Neural cell (in vitro differentiated cells): ENCODE measurements at regions not wholly inside any gene's neighbourhood (a gene's known extent, or its start where the extent isn't known, plus 50 kb on each side); places are given as distances from the start of the nearest gene placed in this dataset.

Source experiments
- H2AFZ ChIP-seq: fragments of 200-600, 300-800 bp; sonication (generic), shearing (Covaris generic); 2 replicates; pipeline ENCODE4 v1.6.0; 2014; ENCODE audit warnings: low read depth, mild to moderate bottlenecking, antibody characterized with exemption, low read length, moderate library complexity
- H3F3A ChIP-seq: fragments of 200-600 bp; shearing (Covaris generic); 2 replicates; pipeline ENCODE4 v1.6.1; 2016; ENCODE audit warnings: mild to moderate bottlenecking, moderate library complexity, mixed read lengths, antibody characterized with exemption, low read length; ENCODE audit not compliant: insufficient read depth, poor library complexity, severe bottlenecking
- H3K27ac ChIP-seq: fragments of 200-600, 300-800 bp; sonication (generic), shearing (Covaris generic); 2 replicates; pipeline ENCODE4 v1.5.1; 2014; ENCODE audit warnings: mild to moderate bottlenecking, low read length, moderate library complexity
- H3K27me3 ChIP-seq: fragments of 300-800, 200-600 bp; sonication (generic), shearing (Covaris generic); 2 replicates; pipeline ENCODE4 v1.6.0; 2014; ENCODE audit warnings: mild to moderate bottlenecking, low read depth, low read length, moderate library complexity; ENCODE audit not compliant: insufficient read depth
- H3K36me3 ChIP-seq: fragments of 300-800, 200-600 bp; sonication (generic), shearing (Covaris generic); 2 replicates; pipeline ENCODE4 v1.5.1; 2014; ENCODE audit warnings: mild to moderate bottlenecking, antibody characterized with exemption, low read length, moderate library complexity; ENCODE audit not compliant: insufficient read depth
- H3K4me2 ChIP-seq: fragments of 300-800, 200-600 bp; sonication (generic), shearing (Covaris generic); 2 replicates; pipeline ENCODE4 v1.6.0; 2014; ENCODE audit warnings: mild to moderate bottlenecking, low read length
- H3K4me3 ChIP-seq: fragments of 300-800, 200-600 bp; sonication (generic), shearing (Covaris generic); 2 replicates; pipeline ENCODE4 v1.5.1; 2014; ENCODE audit warnings: mild to moderate bottlenecking, low read length, moderate library complexity
- H3K79me2 ChIP-seq: fragments of 200-600 bp; shearing (Covaris generic); replicated peaks from 2 replicates; pipeline ENCODE4 v1.6.0; 2014; ENCODE audit warnings: mild to moderate bottlenecking, low read length, moderate library complexity; ENCODE audit not compliant: insufficient read depth
- H3K9ac ChIP-seq: fragments of 300-800, 200-600 bp; sonication (generic), shearing (Covaris generic); 2 replicates; pipeline ENCODE4 v1.6.1; 2016; ENCODE audit warnings: mild to moderate bottlenecking, low read length, mixed read lengths
- H3K9me2 ChIP-seq: fragments of 200-600 bp; shearing (Covaris generic); 2 replicates; pipeline ENCODE4 v1.6.1; 2016; ENCODE audit warnings: mild to moderate bottlenecking, low read length, mixed read lengths; ENCODE audit not compliant: insufficient read depth
- H3K9me3 ChIP-seq: fragments of 200-600, 300-800 bp; sonication (generic), shearing (Covaris generic); 2 replicates; pipeline ENCODE4 v1.6.1; 2016; ENCODE audit warnings: mild to moderate bottlenecking, mixed run types, low read length, moderate library complexity, mixed read lengths
- H4K20me1 ChIP-seq: fragments of 200-600 bp; shearing (Covaris generic); 2 replicates; pipeline ENCODE4 v1.6.1; 2016; ENCODE audit warnings: mild to moderate bottlenecking, mixed run types; ENCODE audit not compliant: insufficient read depth
- EP300 ChIP-seq: fragments of 450-650 bp; conservative IDR thresholded peaks from 2 replicates; pipeline ENCODE4 v1.6.1; 2014; ENCODE audit warnings: antibody characterized with exemption, mild to moderate bottlenecking, moderate library complexity; ENCODE audit not compliant: poor library complexity, severe bottlenecking
- EZH2 ChIP-seq: fragments of 200-600, 300-800 bp; shearing (Covaris generic), sonication (generic); IDR thresholded peaks from 2 replicates; pipeline ENCODE4 v1.6.1; 2014; ENCODE audit warnings: antibody characterized with exemption, low read length, borderline replicate concordance, mild to moderate bottlenecking; ENCODE audit not compliant: insufficient read depth, poor library complexity, severe bottlenecking
- MXI1 ChIP-seq: fragments of 450-650 bp; conservative IDR thresholded peaks from 2 replicates; pipeline ENCODE4 v1.6.1; 2014; ENCODE audit warnings: antibody characterized with exemption, mild to moderate bottlenecking; ENCODE audit not compliant: poor library complexity, severe bottlenecking
- POLR2AphosphoS5 ChIP-seq: IDR thresholded peaks from 2 replicates; pipeline ENCODE4 v1.6.1; 2012
- RAD21 ChIP-seq: fragments of 450-650 bp; conservative IDR thresholded peaks from 2 replicates; pipeline ENCODE4 v1.6.1; 2014; ENCODE audit warnings: antibody characterized with exemption, mild to moderate bottlenecking, moderate library complexity
- SMC3 ChIP-seq: fragments of 450-650 bp; conservative IDR thresholded peaks from 2 replicates; pipeline ENCODE4 v1.6.1; 2014; ENCODE audit warnings: antibody characterized with exemption, mild to moderate bottlenecking, moderate library complexity; ENCODE audit not compliant: poor library complexity
- TAF1 ChIP-seq: IDR thresholded peaks from 2 replicates; pipeline ENCODE4 v1.6.1; 2012; ENCODE audit warnings: low read depth
- TF ChIP-seq, protein P1 (sequence below): fragments of 450-650 bp; IDR thresholded peaks from 2 replicates; pipeline ENCODE4 v1.5.1; 2014; ENCODE audit warnings: antibody characterized with exemption, mild to moderate bottlenecking, moderate library complexity; ENCODE audit not compliant: poor library complexity, severe bottlenecking
- TF ChIP-seq, protein P2 (sequence below): IDR thresholded peaks from 2 replicates; pipeline ENCODE4 v1.6.1; 2012; ENCODE audit warnings: borderline replicate concordance

DNA sequence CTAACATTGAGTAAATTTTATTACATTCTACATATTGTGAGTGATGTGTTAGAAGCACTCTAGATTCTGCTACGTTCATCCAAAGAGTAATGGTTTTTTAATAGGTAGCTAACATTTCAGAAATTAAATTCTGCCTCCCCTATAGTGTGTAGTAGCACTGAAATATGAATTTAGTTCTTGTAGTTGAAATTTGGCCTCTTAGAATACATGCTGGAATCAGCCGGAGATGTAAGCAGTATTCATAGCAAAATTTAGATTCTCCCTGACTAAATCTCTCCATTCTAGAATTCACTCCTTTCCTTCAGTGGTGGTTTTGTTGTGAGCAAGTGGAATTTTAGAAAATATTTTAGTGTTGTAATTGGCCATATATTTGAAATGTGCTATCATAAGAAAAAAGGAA lies 799.9 kb upstream of the CDH10 start:
- Histone ChIP-seq H3K27ac (no peak overlapping the region), H3K4me2 (no peak overlapping the region)

DNA sequence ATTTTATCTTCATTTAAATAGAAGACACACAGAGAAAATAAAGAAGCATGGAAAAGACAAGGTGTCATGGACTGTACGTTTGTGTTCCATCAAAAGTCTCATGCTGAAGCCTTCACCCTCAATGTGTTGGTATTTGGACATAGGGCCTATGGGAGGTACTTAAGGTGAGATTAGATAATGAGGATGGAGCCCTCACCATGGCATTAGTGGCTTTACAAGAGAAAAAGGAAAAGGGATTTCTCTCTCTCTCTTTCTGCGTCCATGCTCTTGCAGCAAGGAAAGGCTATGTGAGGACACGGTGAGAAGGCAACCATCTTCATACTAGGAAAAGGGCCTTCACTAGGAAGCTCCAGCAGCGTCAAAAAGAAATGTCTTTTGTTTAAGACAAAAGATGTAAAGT lies 797.0 kb upstream of the CDH10 start:
- H3K9ac ChIP-seq = no peak overlapping the region
- H3K79me2 ChIP-seq = no peaks in the 10 kb centered on the region
- H3K27me3 ChIP-seq = no peaks in the 10 kb centered on the region
- H3K36me3 ChIP-seq = no peaks in the 10 kb centered on the region
- H3K9me2 ChIP-seq = no peaks in the 10 kb centered on the region
- no peaks in the 10 kb centered on the region for H4K20me1 ChIP-seq
- no peak for TF ChIP-seq TAF1
- TF ChIP-seq, protein P1, sequence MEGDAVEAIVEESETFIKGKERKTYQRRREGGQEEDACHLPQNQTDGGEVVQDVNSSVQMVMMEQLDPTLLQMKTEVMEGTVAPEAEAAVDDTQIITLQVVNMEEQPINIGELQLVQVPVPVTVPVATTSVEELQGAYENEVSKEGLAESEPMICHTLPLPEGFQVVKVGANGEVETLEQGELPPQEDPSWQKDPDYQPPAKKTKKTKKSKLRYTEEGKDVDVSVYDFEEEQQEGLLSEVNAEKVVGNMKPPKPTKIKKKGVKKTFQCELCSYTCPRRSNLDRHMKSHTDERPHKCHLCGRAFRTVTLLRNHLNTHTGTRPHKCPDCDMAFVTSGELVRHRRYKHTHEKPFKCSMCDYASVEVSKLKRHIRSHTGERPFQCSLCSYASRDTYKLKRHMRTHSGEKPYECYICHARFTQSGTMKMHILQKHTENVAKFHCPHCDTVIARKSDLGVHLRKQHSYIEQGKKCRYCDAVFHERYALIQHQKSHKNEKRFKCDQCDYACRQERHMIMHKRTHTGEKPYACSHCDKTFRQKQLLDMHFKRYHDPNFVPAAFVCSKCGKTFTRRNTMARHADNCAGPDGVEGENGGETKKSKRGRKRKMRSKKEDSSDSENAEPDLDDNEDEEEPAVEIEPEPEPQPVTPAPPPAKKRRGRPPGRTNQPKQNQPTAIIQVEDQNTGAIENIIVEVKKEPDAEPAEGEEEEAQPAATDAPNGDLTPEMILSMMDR = no peak
- no peak for TF ChIP-seq SMC3
- TF ChIP-seq RAD21 = no peak
- TF ChIP-seq, protein P2, sequence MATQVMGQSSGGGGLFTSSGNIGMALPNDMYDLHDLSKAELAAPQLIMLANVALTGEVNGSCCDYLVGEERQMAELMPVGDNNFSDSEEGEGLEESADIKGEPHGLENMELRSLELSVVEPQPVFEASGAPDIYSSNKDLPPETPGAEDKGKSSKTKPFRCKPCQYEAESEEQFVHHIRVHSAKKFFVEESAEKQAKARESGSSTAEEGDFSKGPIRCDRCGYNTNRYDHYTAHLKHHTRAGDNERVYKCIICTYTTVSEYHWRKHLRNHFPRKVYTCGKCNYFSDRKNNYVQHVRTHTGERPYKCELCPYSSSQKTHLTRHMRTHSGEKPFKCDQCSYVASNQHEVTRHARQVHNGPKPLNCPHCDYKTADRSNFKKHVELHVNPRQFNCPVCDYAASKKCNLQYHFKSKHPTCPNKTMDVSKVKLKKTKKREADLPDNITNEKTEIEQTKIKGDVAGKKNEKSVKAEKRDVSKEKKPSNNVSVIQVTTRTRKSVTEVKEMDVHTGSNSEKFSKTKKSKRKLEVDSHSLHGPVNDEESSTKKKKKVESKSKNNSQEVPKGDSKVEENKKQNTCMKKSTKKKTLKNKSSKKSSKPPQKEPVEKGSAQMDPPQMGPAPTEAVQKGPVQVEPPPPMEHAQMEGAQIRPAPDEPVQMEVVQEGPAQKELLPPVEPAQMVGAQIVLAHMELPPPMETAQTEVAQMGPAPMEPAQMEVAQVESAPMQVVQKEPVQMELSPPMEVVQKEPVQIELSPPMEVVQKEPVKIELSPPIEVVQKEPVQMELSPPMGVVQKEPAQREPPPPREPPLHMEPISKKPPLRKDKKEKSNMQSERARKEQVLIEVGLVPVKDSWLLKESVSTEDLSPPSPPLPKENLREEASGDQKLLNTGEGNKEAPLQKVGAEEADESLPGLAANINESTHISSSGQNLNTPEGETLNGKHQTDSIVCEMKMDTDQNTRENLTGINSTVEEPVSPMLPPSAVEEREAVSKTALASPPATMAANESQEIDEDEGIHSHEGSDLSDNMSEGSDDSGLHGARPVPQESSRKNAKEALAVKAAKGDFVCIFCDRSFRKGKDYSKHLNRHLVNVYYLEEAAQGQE = no peak
- no peak for TF ChIP-seq POLR2AphosphoS5
- no peak for TF ChIP-seq MXI1
- no peak for TF ChIP-seq EP300
- no peak for TF ChIP-seq EZH2
- no peak overlapping the region for H3K4me3 ChIP-seq
- no peaks in the 10 kb centered on the region for H3F3A ChIP-seq
- H2AFZ ChIP-seq = no peak overlapping the region
- no peak overlapping the region for H3K4me2 ChIP-seq
- H3K27ac ChIP-seq = no peak overlapping the region
- H3K9me3 ChIP-seq = no peaks in the 10 kb centered on the region

More for the DNA sequence above, 799.9 kb upstream of the CDH10 start:
- no peak for TF ChIP-seq RAD21
- TF ChIP-seq MXI1 = no peak
- TF ChIP-seq EP300 = no peak
- TF ChIP-seq POLR2AphosphoS5 = no peak
- TF ChIP-seq, protein P1 = no peak
- no peak for TF ChIP-seq TAF1
- no peak for TF ChIP-seq EZH2
- TF ChIP-seq, protein P2 = no peak
- no peak for TF ChIP-seq SMC3
- Histone ChIP-seq H3K9ac (no peak overlapping the region), H3K9me2 (no peaks in the 10 kb centered on the region), H4K20me1 (no peaks in the 10 kb centered on the region), H2AFZ (no peak overlapping the region), H3F3A (no peaks in the 10 kb centered on the region), H3K79me2 (no peaks in the 10 kb centered on the region), H3K4me3 (no peak overlapping the region), H3K9me3 (no peaks in the 10 kb centered on the region), H3K36me3 (no peaks in the 10 kb centered on the region), H3K27me3 (no peaks in the 10 kb centered on the region)
